Ovary (tissue), 7 donors: ENCODE measurements at regions not wholly inside any gene's neighbourhood (a gene's known extent, or its start where the extent isn't known, plus 50 kb on each side); places are given as distances from the start of the nearest gene placed in this dataset.

ENCODE experiments used
- DNase-seq, 5 donors: peaks; one replicate each; pipeline ENCODE4 v3.0.0-alpha.2; 2019 to 2020
- H3K27ac ChIP-seq, 2 donors: fragments of 200-600 bp; one replicate each; pipeline versions ENCODE4 v1.5.1 to v1.8.0; 2019 to 2022
- H3K27me3 ChIP-seq: fragments of 200-600 bp; one replicate; pipeline ENCODE4 v1.8.0; 2022
- H3K36me3 ChIP-seq: fragments of 200-600 bp; sonication (generic); one replicate; pipeline ENCODE4 v1.5.1; 2019
- H3K4me1 ChIP-seq: one replicate; pipeline ENCODE4 v1.8.1; 2013; ENCODE audit warnings: mild to moderate bottlenecking, moderate library complexity; ENCODE audit not compliant: insufficient read depth
- H3K4me3 ChIP-seq: fragments of 200-600 bp; sonication (generic); one replicate; pipeline ENCODE4 v1.5.1; 2017
- H3K9me3 ChIP-seq, 2 donors: fragments of 200-600 bp in 1 of 2; sonication (generic) in 1 of 2; one replicate each; pipeline versions ENCODE4 v1.5.1 to v1.8.1; 2013 to 2019; ENCODE audit warnings: mild to moderate bottlenecking in 1 of 2, moderate library complexity in 1 of 2
- CTCF ChIP-seq, 3 donors: fragments of 450-650 bp in 2 of 3; fragments of 200-600 bp in 1 of 3; IDR thresholded peaks; one replicate each; pipeline versions ENCODE4 v1.5.1 to v1.8.0; 2016 to 2022; ENCODE audit warnings: antibody characterized with exemption in 3 of 3, mild to moderate bottlenecking in 1 of 3
- EP300 ChIP-seq: sonication (generic); formaldehyde crosslinking; IDR thresholded peaks from one replicate; pipeline ENCODE4 v1.6.1; 2017; ENCODE audit warnings: antibody characterized with exemption
- POLR2A ChIP-seq: fragments of 450-650 bp; IDR thresholded peaks from one replicate; pipeline ENCODE4 v1.6.1; 2017; ENCODE audit warnings: antibody characterized with exemption, mild to moderate bottlenecking, moderate library complexity
- WGBS, 3 donors: extraction: QIAGEN DNeasy Blood & Tissue Kit in 1 of 3; methylation state at CpG; one replicate each; pipeline versions ENCODE4 v1.1.5 to v1.1.7; 2013 to 2017; 5-methylcytosine and 5-hydroxymethylcytosine counted together
- intact Hi-C, 4 donors: fragments of 100-400 bp; cut with DNase I; formaldehyde crosslinking; loops; one replicate each; pipeline versions ENCODE4 v1.11.0 to v1.15.1; 2022 to 2023
- donor health status: DM: no; HTN: no; CAD: no; lungs with moderate emphysema.
- donor health status: DM: no; HTN: no; CAD: no.
- donor health status: Bipolar disorder and iron deficiency.
- donor health status: DM: no; HTN: no; CAD: no.
- donor health status: DM: yes; HTN: yes; CAD: no.

- intact Hi-C loops, result no loop called here
- TF ChIP-seq POLR2A (no peak), EP300 (no peak), CTCF (IDR thresholded peaks at IDR 0.05) (no peak)
- H3K4me3 ChIP-seq, result no peak overlapping the region
- no peak for DNase-seq
- H3K27ac ChIP-seq, result no peak overlapping the region
- no peaks in the 10 kb centered on the region for H3K9me3 ChIP-seq
- H3K36me3 ChIP-seq, result no peaks in the 10 kb centered on the region
- no peaks in the 10 kb centered on the region for H3K27me3 ChIP-seq
- no peaks in the 10 kb centered on the region for H3K4me1 ChIP-seq
- 81 to 94% (median 90%) methylated on average over 9 of the region's 9 CpGs for WGBS, 3 donors
Measured at GRCh38 chr12:60271816-60272215, 676.0 kb downstream of the SLC16A7 start.

GRCh38 chr12:60278209-60278608 is 682.4 kb downstream of the SLC16A7 start:
- WGBS, 3 donors, result 29 to 47% (median 30%) methylated on average over 2 of the region's 2 CpGs
- intact Hi-C loops, result no loop called here

GRCh38 chr12:60279221-60279620 is 683.4 kb downstream of the SLC16A7 start:
- TF ChIP-seq CTCF (IDR thresholded peaks at IDR 0.05) (no peak), EP300 (no peak), POLR2A (no peak)
- WGBS, 3 donors, result 65 to 89% (median 72%) methylated on average over 1 of the region's 1 CpG
- Histone ChIP-seq H3K9me3 (no peaks in the 10 kb centered on the region), H3K27me3 (no peaks in the 10 kb centered on the region), H3K27ac (no peak overlapping the region), H3K4me1 (no peaks in the 10 kb centered on the region), H3K4me3 (no peak overlapping the region), H3K36me3 (no peaks in the 10 kb centered on the region)
- DNase-seq, result no peak
- intact Hi-C loops, result no loop called here

More at GRCh38 chr12:60278209-60278608, 682.4 kb downstream of the SLC16A7 start:
- Histone ChIP-seq H3K9me3 (no peaks in the 10 kb centered on the region), H3K27me3 (no peaks in the 10 kb centered on the region), H3K4me1 (no peaks in the 10 kb centered on the region), H3K4me3 (no peak overlapping the region), H3K27ac (no peak overlapping the region), H3K36me3 (no peaks in the 10 kb centered on the region)
- no peak for DNase-seq
- no peak for TF ChIP-seq EP300
- no peak for TF ChIP-seq CTCF (IDR thresholded peaks at IDR 0.05)
- TF ChIP-seq POLR2A, result no peak

- H3K9me3 ChIP-seq, result no peaks in the 10 kb centered on the region
- 89 to 94% (median 94%) methylated on average over 8 of the region's 8 CpGs for WGBS, 3 donors
- H3K27ac ChIP-seq, result no peak overlapping the region
- intact Hi-C loops, result no loop called here
- no peak for DNase-seq
- TF ChIP-seq CTCF (IDR thresholded peaks at IDR 0.05), result no peak
- no peak for TF ChIP-seq EP300
- TF ChIP-seq POLR2A, result no peak
- H3K36me3 ChIP-seq, result no peaks in the 10 kb centered on the region
- H3K4me1 ChIP-seq, result no peaks in the 10 kb centered on the region
- H3K4me3 ChIP-seq, result no peak overlapping the region
- H3K27me3 ChIP-seq, result no peaks in the 10 kb centered on the region
Measured at GRCh38 chr12:60281522-60281921, 685.7 kb downstream of the SLC16A7 start.

GRCh38 chr12:60290532-60290931 is 694.7 kb downstream of the SLC16A7 start:
- intact Hi-C loops, result no loop called here
- H3K9me3 ChIP-seq, result no peaks in the 10 kb centered on the region
- H3K36me3 ChIP-seq, result no peaks in the 10 kb centered on the region
- H3K27ac ChIP-seq, result no peak overlapping the region
- 54 to 85% (median 66%) methylated on average over 1 of the region's 1 CpG for WGBS, 3 donors
- TF ChIP-seq CTCF (IDR thresholded peaks at IDR 0.05) (no peak), EP300 (no peak), POLR2A (no peak)
- H3K4me1 ChIP-seq, result no peaks in the 10 kb centered on the region
- DNase-seq, result no peak
- no peaks in the 10 kb centered on the region for H3K27me3 ChIP-seq
- H3K4me3 ChIP-seq, result no peak overlapping the region
